Keratinocyte (primary cell): ENCODE measurements at regions not wholly inside any gene's neighbourhood (a gene's known extent, or its start where the extent isn't known, plus 50 kb on each side); places are given as distances from the start of the nearest gene placed in this dataset.

Experiments
- DNase-seq: peaks from one replicate; pipeline ENCODE4 v3.0.0-alpha.2; 2011; ENCODE audit warnings: low read depth, missing footprints, low spot score
- FAIRE-seq: peaks from 2 replicates; lab custom pipeline; 2011; peaks lifted over from hg19 to GRCh38; lab: Jason Lieb, UNC
- H2AFZ ChIP-seq: 2 replicates; pipeline ENCODE4 v1.6.0; 2012; ENCODE audit warnings: low read length, control low read depth, inconsistent platforms; ENCODE audit not compliant: control insufficient read depth
- H3K27ac ChIP-seq: 2 replicates; pipeline ENCODE4 v1.5.1; 2011; ENCODE audit warnings: low read length; ENCODE audit not compliant: control insufficient read depth, insufficient read depth
- H3K27me3 ChIP-seq: 3 replicates; pipeline ENCODE4 v1.6.0; 2011; ENCODE audit warnings: low read length; ENCODE audit not compliant: control insufficient read depth, insufficient read depth; ENCODE audit errors: extremely low read depth
- H3K36me3 ChIP-seq, 2 experiments: 2 replicates in 1 of 2; 3 replicates in 1 of 2; pipeline ENCODE4 v1.5.1; 2011; ENCODE audit warnings: low read length in 2 of 2, mild to moderate bottlenecking in 1 of 2; ENCODE audit not compliant: control insufficient read depth in 2 of 2, insufficient read depth in 2 of 2; ENCODE audit errors: extremely low read depth in 1 of 2
- H3K4me1 ChIP-seq: 3 replicates; pipeline ENCODE4 v1.5.1; 2011; ENCODE audit warnings: low read length; ENCODE audit not compliant: control insufficient read depth, insufficient read depth; ENCODE audit errors: extremely low read depth
- H3K4me2 ChIP-seq: 3 replicates; pipeline ENCODE4 v1.6.0; 2011; ENCODE audit warnings: low read depth, low read length; ENCODE audit not compliant: control insufficient read depth, insufficient read depth; ENCODE audit errors: extremely low read depth
- H3K4me3 ChIP-seq, 3 experiments: fragments of 200-600 bp in 1 of 3; sonication (generic) in 1 of 3; 2 replicates in 2 of 3; 3 replicates in 1 of 3; pipeline ENCODE4 v1.5.1; 2011 to 2016; ENCODE audit warnings: low read length in 3 of 3, mild to moderate bottlenecking in 3 of 3, control low read depth in 2 of 3, inconsistent platforms in 1 of 3, low read depth in 1 of 3, mixed read lengths in 1 of 3, mixed run types in 1 of 3, moderate library complexity in 1 of 3; ENCODE audit not compliant: control insufficient read depth in 2 of 3, insufficient read depth in 2 of 3; ENCODE audit errors: extremely low read depth in 1 of 3
- H3K79me2 ChIP-seq: 2 replicates; pipeline ENCODE4 v1.6.0; 2012; ENCODE audit warnings: low read length; ENCODE audit not compliant: control insufficient read depth, insufficient read depth
- H3K9ac ChIP-seq: 3 replicates; pipeline ENCODE4 v1.6.0; 2011; ENCODE audit warnings: low read length; ENCODE audit not compliant: control insufficient read depth, insufficient read depth; ENCODE audit errors: extremely low read depth
- H3K9me1 ChIP-seq: 3 replicates; pipeline ENCODE4 v1.6.0; 2011; ENCODE audit warnings: low read length; ENCODE audit not compliant: control insufficient read depth, insufficient read depth; ENCODE audit errors: extremely low read depth
- H3K9me3 ChIP-seq: 2 replicates; pipeline ENCODE4 v1.5.1; 2012; ENCODE audit warnings: low read depth, low read length; ENCODE audit not compliant: control insufficient read depth
- H4K20me1 ChIP-seq: 3 replicates; pipeline ENCODE4 v1.6.0; 2011; ENCODE audit warnings: low read length; ENCODE audit not compliant: control insufficient read depth, insufficient read depth; ENCODE audit errors: extremely low read depth
- EZH2 ChIP-seq: IDR thresholded peaks from one replicate; pipeline ENCODE4 v1.6.1; 2012; ENCODE audit warnings: inconsistent platforms, mild to moderate bottlenecking, low read length, moderate library complexity
- dilution Hi-C: fragments of 300-500 bp; cut with MboI; formaldehyde crosslinking; loops from one replicate; pipeline ENCODE4 v1.7.0; 2020; ENCODE audit warnings: low sequenced_read_pairs; ENCODE audit not compliant: extremely low pct_ligation_motif_present
- TF ChIP-seq, protein P1 (sequence below), 3 experiments: IDR thresholded peaks in 1 of 3; conservative IDR thresholded peaks in 1 of 3; optimal IDR thresholded peaks in 1 of 3; 2 replicates in 2 of 3; 3 replicates in 1 of 3; pipeline versions ENCODE3 to v1.5.1; 2011; ENCODE audit warnings: low read length in 3 of 3, mild to moderate bottlenecking in 3 of 3, moderate library complexity in 2 of 3, control low read depth in 1 of 3, inconsistent platforms in 1 of 3; ENCODE audit not compliant: insufficient read depth in 2 of 3; ENCODE audit errors: extremely low read depth in 1 of 3

DNA sequence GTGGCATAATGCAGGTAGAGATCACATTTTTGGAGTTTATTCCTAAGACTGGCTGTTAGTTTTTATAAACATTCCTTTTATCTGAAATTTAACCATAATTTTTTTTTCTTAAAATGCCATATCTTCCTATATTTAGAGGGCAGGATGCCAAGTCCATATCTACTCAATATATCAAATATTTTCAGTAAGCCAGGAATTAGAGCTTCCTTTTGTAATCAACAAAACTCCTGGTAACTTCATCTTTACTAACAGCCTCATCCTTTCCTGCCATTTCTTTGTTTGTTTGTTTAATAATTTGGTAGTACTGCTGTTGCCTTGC is 136.3 kb downstream of the OLIG3 start:
- H3K36me3 ChIP-seq, result no peaks in the 10 kb centered on the region
- H3K79me2 ChIP-seq, result no peaks in the 10 kb centered on the region
- H2AFZ ChIP-seq, result peak overlapping the region; percentile 6
- H3K4me3 ChIP-seq, result no peak overlapping the region
- no peak overlapping the region for H3K9ac ChIP-seq
- DNase-seq (no peak), FAIRE-seq (peak; percentile 61)
- no peaks in the 10 kb centered on the region for H3K4me1 ChIP-seq
- TF ChIP-seq, protein P1, sequence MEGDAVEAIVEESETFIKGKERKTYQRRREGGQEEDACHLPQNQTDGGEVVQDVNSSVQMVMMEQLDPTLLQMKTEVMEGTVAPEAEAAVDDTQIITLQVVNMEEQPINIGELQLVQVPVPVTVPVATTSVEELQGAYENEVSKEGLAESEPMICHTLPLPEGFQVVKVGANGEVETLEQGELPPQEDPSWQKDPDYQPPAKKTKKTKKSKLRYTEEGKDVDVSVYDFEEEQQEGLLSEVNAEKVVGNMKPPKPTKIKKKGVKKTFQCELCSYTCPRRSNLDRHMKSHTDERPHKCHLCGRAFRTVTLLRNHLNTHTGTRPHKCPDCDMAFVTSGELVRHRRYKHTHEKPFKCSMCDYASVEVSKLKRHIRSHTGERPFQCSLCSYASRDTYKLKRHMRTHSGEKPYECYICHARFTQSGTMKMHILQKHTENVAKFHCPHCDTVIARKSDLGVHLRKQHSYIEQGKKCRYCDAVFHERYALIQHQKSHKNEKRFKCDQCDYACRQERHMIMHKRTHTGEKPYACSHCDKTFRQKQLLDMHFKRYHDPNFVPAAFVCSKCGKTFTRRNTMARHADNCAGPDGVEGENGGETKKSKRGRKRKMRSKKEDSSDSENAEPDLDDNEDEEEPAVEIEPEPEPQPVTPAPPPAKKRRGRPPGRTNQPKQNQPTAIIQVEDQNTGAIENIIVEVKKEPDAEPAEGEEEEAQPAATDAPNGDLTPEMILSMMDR (optimal IDR thresholded peaks at IDR 0.05 in 1 of 3, IDR thresholded peaks at IDR 0.05 in 1 of 3, conservative IDR thresholded peaks at IDR 0.05 in 1 of 3; ENCODE audit: extremely low read depth in 1 of 3, insufficient read depth in 2 of 3, low read length in 3 of 3), result no peak
- no peak for TF ChIP-seq EZH2
- dilution Hi-C loops, result no loop called here
- no peaks in the 10 kb centered on the region for H3K9me1 ChIP-seq
- no peaks in the 10 kb centered on the region for H3K9me3 ChIP-seq
- H4K20me1 ChIP-seq, result no peaks in the 10 kb centered on the region
- no peaks in the 10 kb centered on the region for H3K27me3 ChIP-seq
- H3K27ac ChIP-seq, result no peak overlapping the region
- H3K4me2 ChIP-seq, result no peak overlapping the region

DNA sequence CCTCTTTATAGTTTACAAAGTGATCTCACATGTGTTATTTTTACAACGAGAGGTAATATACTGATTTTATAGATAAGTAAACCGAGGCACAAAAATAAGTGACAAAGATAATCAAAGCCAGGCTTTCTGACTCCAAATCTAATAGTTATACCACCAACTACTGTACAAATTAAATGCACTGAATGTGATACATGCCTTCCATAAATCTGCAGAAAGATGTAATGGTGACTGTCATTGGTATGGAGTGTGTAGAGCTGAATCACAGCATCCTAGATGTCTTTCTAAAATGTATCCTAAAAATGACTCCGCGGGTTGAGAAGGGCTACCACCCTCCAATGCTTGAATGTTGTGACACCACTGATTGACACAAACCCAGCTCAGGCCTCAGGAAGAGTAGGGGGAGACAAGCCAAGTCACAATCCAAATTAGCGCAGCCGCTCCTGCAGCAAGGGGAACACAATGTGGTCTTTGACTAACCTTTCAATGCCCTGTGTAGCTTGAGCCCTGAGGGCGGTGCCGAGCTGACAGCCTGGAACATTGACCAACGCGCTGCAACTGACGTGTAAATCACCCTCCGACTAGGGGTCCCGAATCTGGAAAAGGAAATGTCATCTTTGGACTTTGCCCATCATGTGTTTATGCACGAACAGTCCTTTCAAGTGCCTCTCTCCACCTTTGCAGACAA is 136.8 kb downstream of the OLIG3 start:
- no peaks in the 10 kb centered on the region for H4K20me1 ChIP-seq
- H3K79me2 ChIP-seq, result no peaks in the 10 kb centered on the region
- no peaks in the 10 kb centered on the region for H3K9me1 ChIP-seq
- H3K4me3 ChIP-seq, result no peak overlapping the region
- H3K4me2 ChIP-seq, result no peak overlapping the region
- no peak for TF ChIP-seq EZH2
- TF ChIP-seq, protein P1 (optimal IDR thresholded peaks at IDR 0.05 in 1 of 3, IDR thresholded peaks at IDR 0.05 in 1 of 3, conservative IDR thresholded peaks at IDR 0.05 in 1 of 3; ENCODE audit: extremely low read depth in 1 of 3, insufficient read depth in 2 of 3, low read length in 3 of 3), result no peak
- no peak overlapping the region for H3K9ac ChIP-seq
- no peaks in the 10 kb centered on the region for H3K36me3 ChIP-seq
- H2AFZ ChIP-seq, result no peak overlapping the region
- H3K27ac ChIP-seq, result no peak overlapping the region
- H3K9me3 ChIP-seq, result no peaks in the 10 kb centered on the region
- DNase-seq (no peak), FAIRE-seq (no peak)
- dilution Hi-C loops, result no loop called here
- H3K27me3 ChIP-seq, result no peaks in the 10 kb centered on the region
- no peaks in the 10 kb centered on the region for H3K4me1 ChIP-seq
